ENCODE measurements at regions not wholly inside any gene's neighbourhood (a gene's known extent, or its start where the extent isn't known, plus 50 kb on each side); places are given as distances from the start of the nearest gene placed in this dataset.
"Not testable (repeated sequence)": the region's sequence is repeated elsewhere in the genome, so short reads cannot be mapped to it uniquely, and the experiment has no call there.

DNA sequence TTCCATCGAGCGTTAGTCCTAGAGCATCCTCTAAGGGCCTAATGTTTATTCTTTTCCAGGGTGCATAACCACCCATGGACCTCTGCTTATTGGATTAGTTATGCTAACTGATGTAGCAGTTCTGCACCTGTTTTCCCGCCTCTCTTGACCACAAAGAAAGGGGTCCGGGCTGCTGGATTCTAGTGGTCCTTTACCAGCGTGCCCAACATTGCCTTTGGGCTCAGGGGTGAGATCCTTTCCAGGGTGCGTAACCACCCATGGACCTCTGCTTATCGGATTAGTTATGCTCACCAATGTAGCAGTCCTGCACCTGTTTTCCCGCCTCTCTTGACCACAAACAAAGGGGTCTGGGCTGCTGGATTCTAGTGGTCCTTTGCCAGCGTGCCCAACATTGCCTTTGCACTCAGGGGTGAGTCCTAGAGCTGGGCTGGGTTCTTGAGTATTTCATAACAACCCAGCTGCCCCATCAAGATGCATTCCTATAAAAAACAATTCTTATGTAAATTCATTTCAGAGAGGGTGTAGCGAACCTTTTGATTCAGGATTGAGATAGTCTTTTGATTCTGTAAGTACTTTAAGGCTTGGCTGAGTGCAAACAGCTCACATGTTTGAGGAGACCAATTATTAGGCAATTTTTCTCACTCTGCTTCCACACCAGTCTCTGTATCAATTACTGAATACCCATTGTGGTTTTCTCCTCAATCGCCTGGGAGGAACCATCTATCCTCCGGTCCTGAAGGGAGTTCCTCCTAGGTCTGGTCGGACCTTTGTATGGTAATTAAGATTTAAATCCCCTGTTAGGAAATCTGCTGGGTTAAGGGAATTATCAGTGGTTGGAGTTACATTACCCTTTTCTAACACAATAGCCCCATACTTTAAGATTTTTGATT lies 253.0 kb upstream of the CNR1 start:
- not testable (repeated sequence) for H3K4me3 ChIP-seq (replicated peaks in 1 of 4; ENCODE audit: control extremely low read depth in 1 of 4, insufficient read depth in 1 of 4, low read depth in 3 of 4, low read length in 4 of 4); H3K4me1 ChIP-seq (ENCODE audit: control insufficient read depth, extremely low read depth, insufficient read depth, low read length); H3K79me2 ChIP-seq (ENCODE audit: control insufficient read depth, insufficient read depth, low read length); H3K27me3 ChIP-seq (ENCODE audit: control insufficient read depth, insufficient read depth, low read length); H3K4me2 ChIP-seq (ENCODE audit: extremely low read depth, insufficient read depth, low read length); DNase-seq (ENCODE audit: low read depth in 2 of 2); H2AFZ ChIP-seq (ENCODE audit: low read length); H3K27ac ChIP-seq (ENCODE audit: insufficient read depth, low read length); H3K9ac ChIP-seq (ENCODE audit: insufficient read depth, low read length); H3K9me3 ChIP-seq (ENCODE audit: control insufficient read depth, insufficient read depth, low read depth, low read length); H3K36me3 ChIP-seq (ENCODE audit: control insufficient read depth, insufficient read depth, low read length); H4K20me1 ChIP-seq (ENCODE audit: control insufficient read depth, extremely low read depth, insufficient read depth, low read length)

DNA sequence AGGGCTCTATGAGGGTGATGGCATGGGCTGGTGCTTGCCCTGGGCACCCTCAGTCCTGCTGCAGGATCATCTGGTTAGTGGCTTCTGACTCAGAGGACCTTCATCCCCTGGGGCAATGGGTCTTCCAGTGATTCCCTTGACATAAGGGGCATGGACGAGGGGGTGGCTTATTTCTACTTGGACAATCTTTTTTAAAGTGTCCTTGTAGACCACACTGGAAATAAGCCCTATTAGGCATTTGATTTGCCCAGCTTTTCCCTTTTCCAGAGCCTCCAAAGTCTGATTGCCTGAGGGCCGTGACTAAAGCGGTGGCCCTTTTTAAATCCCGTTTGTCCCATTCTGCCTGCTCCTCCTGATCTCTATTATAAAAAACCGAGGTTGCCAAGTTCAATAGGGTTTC lies 251.2 kb upstream of the CNR1 start:
- H3K36me3 ChIP-seq (ENCODE audit: control insufficient read depth, insufficient read depth, low read length); H3K27ac ChIP-seq (ENCODE audit: insufficient read depth, low read length); H3K9ac ChIP-seq (ENCODE audit: insufficient read depth, low read length); H3K27me3 ChIP-seq (ENCODE audit: control insufficient read depth, insufficient read depth, low read length); H4K20me1 ChIP-seq (ENCODE audit: control insufficient read depth, extremely low read depth, insufficient read depth, low read length); DNase-seq (ENCODE audit: low read depth in 2 of 2); H3K4me2 ChIP-seq (ENCODE audit: extremely low read depth, insufficient read depth, low read length); H3K79me2 ChIP-seq (ENCODE audit: control insufficient read depth, insufficient read depth, low read length); H3K4me3 ChIP-seq (replicated peaks in 1 of 4; ENCODE audit: control extremely low read depth in 1 of 4, insufficient read depth in 1 of 4, low read depth in 3 of 4, low read length in 4 of 4); H2AFZ ChIP-seq (ENCODE audit: low read length); H3K9me3 ChIP-seq (ENCODE audit: control insufficient read depth, insufficient read depth, low read depth, low read length); H3K4me1 ChIP-seq (ENCODE audit: control insufficient read depth, extremely low read depth, insufficient read depth, low read length): not testable (repeated sequence)

DNA sequence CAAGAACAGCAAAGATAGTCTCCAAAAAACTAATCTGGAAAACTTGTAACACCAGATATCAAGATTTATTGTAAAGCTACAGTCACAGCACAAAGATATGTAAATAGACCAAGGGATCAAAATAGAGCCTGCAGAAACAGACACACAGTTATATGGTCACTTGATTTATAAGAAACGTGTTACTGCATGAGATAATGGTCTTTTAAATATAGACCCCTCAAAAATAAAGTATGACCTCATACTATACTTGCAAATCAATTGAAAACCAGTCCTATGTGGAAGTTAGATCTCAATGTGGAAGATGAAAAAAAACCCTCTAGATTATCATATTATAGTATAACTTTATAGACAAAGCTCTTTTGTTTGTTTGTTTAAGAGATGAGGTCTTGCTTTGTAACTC lies 247.3 kb upstream of the CNR1 start:
- H3K27me3 ChIP-seq (ENCODE audit: control insufficient read depth, insufficient read depth, low read length): no peaks in the 10 kb centered on the region
- H3K9ac ChIP-seq (ENCODE audit: insufficient read depth, low read length): no peak overlapping the region
- no peak for DNase-seq (ENCODE audit: low read depth in 2 of 2)

DNA sequence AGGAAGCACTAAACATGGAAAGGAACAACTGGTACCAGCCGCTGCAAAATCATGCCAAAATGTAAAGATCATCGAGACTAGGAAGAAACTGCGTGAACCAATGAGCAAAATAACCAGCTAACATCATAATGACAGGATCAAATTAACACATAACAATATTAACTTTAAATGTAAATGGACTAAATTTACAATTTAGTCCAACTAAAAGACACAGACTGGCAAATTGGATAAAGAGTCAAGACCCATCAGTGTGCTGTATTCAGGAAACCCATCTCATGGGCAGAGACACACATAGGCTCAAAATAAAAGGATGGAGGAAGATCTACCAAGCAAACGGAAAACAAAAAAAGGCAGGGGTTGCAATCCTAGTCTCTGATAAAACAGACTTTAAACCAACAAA lies 242.2 kb upstream of the CNR1 start:
- not testable (repeated sequence) for H3K79me2 ChIP-seq (ENCODE audit: control insufficient read depth, insufficient read depth, low read length); H3K4me1 ChIP-seq (ENCODE audit: control insufficient read depth, extremely low read depth, insufficient read depth, low read length); H3K4me3 ChIP-seq (replicated peaks in 1 of 4; ENCODE audit: control extremely low read depth in 1 of 4, insufficient read depth in 1 of 4, low read depth in 3 of 4, low read length in 4 of 4); H3K4me2 ChIP-seq (ENCODE audit: extremely low read depth, insufficient read depth, low read length); H4K20me1 ChIP-seq (ENCODE audit: control insufficient read depth, extremely low read depth, insufficient read depth, low read length); H3K27ac ChIP-seq (ENCODE audit: insufficient read depth, low read length); H3K9ac ChIP-seq (ENCODE audit: insufficient read depth, low read length); H2AFZ ChIP-seq (ENCODE audit: low read length); H3K27me3 ChIP-seq (ENCODE audit: control insufficient read depth, insufficient read depth, low read length); H3K36me3 ChIP-seq (ENCODE audit: control insufficient read depth, insufficient read depth, low read length); H3K9me3 ChIP-seq (ENCODE audit: control insufficient read depth, insufficient read depth, low read depth, low read length); DNase-seq (ENCODE audit: low read depth in 2 of 2)

More for the DNA sequence above, 247.3 kb upstream of the CNR1 start:
- no peaks in the 10 kb centered on the region for H3K79me2 ChIP-seq (ENCODE audit: control insufficient read depth, insufficient read depth, low read length)
- no peak overlapping the region for H3K4me2 ChIP-seq (ENCODE audit: extremely low read depth, insufficient read depth, low read length)
- no peaks in the 10 kb centered on the region for H3K36me3 ChIP-seq (ENCODE audit: control insufficient read depth, insufficient read depth, low read length)
- no peak overlapping the region for H3K27ac ChIP-seq (ENCODE audit: insufficient read depth, low read length)
- H3K9me3 ChIP-seq (ENCODE audit: control insufficient read depth, insufficient read depth, low read depth, low read length): no peaks in the 10 kb centered on the region
- H3K4me1 ChIP-seq (ENCODE audit: control insufficient read depth, extremely low read depth, insufficient read depth, low read length): no peaks in the 10 kb centered on the region
- TF ChIP-seq, protein P1, sequence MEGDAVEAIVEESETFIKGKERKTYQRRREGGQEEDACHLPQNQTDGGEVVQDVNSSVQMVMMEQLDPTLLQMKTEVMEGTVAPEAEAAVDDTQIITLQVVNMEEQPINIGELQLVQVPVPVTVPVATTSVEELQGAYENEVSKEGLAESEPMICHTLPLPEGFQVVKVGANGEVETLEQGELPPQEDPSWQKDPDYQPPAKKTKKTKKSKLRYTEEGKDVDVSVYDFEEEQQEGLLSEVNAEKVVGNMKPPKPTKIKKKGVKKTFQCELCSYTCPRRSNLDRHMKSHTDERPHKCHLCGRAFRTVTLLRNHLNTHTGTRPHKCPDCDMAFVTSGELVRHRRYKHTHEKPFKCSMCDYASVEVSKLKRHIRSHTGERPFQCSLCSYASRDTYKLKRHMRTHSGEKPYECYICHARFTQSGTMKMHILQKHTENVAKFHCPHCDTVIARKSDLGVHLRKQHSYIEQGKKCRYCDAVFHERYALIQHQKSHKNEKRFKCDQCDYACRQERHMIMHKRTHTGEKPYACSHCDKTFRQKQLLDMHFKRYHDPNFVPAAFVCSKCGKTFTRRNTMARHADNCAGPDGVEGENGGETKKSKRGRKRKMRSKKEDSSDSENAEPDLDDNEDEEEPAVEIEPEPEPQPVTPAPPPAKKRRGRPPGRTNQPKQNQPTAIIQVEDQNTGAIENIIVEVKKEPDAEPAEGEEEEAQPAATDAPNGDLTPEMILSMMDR (conservative IDR thresholded peaks at IDR 0.05 in 1 of 2, IDR thresholded peaks at IDR 0.05 in 1 of 2; ENCODE audit: low read depth in 1 of 2, low read length in 2 of 2): no peak
- no peak for TF ChIP-seq EZH2 (IDR thresholded peaks at IDR 0.05; ENCODE audit: low read length, missing control alignments)
- no peaks in the 10 kb centered on the region for H4K20me1 ChIP-seq (ENCODE audit: control insufficient read depth, extremely low read depth, insufficient read depth, low read length)
- no peak overlapping the region for H2AFZ ChIP-seq (ENCODE audit: low read length)
- no peak overlapping the region for H3K4me3 ChIP-seq (replicated peaks in 1 of 4; ENCODE audit: control extremely low read depth in 1 of 4, insufficient read depth in 1 of 4, low read depth in 3 of 4, low read length in 4 of 4)

DNA sequence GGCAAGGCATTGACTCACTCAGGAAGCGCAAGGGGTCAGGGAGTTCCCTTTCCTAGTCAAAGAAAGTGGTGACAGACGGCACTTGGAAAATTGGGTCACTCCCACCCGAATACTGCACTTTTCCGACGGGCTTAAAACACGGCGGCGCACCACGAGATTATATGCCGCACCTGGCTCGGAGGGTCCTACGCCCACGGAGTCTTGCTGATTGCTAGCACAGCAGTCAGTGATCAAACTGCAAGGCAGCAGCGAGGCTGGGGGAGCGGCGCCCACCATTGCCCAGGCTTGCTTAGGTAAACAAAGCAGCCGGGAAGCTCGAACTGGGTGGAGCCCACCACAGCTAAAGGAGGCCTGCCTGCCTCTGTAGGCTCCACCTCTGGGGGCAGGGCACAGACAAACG lies 240.5 kb upstream of the CNR1 start:
- not testable (repeated sequence) for H3K4me3 ChIP-seq (replicated peaks in 1 of 4; ENCODE audit: control extremely low read depth in 1 of 4, insufficient read depth in 1 of 4, low read depth in 3 of 4, low read length in 4 of 4); H3K4me2 ChIP-seq (ENCODE audit: extremely low read depth, insufficient read depth, low read length); H3K79me2 ChIP-seq (ENCODE audit: control insufficient read depth, insufficient read depth, low read length); H4K20me1 ChIP-seq (ENCODE audit: control insufficient read depth, extremely low read depth, insufficient read depth, low read length); H3K9ac ChIP-seq (ENCODE audit: insufficient read depth, low read length); DNase-seq (ENCODE audit: low read depth in 2 of 2); H3K27me3 ChIP-seq (ENCODE audit: control insufficient read depth, insufficient read depth, low read length); H2AFZ ChIP-seq (ENCODE audit: low read length); H3K4me1 ChIP-seq (ENCODE audit: control insufficient read depth, extremely low read depth, insufficient read depth, low read length); H3K27ac ChIP-seq (ENCODE audit: insufficient read depth, low read length); H3K9me3 ChIP-seq (ENCODE audit: control insufficient read depth, insufficient read depth, low read depth, low read length); H3K36me3 ChIP-seq (ENCODE audit: control insufficient read depth, insufficient read depth, low read length)

Measured in fibroblast of lung (primary cell).